Fibroblast of lung (primary cell): ENCODE measurements at regions not wholly inside any gene's neighbourhood (a gene's known extent, or its start where the extent isn't known, plus 50 kb on each side); places are given as distances from the start of the nearest gene placed in this dataset.
A peak's percentile ranks its signal among the peaks of the same experiment; 100 is the strongest.

ENCODE experiments used
- DNase-seq, 2 donors: peaks; one replicate each; pipeline versions ENCODE4 v3.0.0 to v3.0.0-alpha.2; 2010; ENCODE audit warnings: low read depth in 2 of 2
- H2AFZ ChIP-seq: 2 replicates; pipeline ENCODE4 v1.5.1; 2012; ENCODE audit warnings: low read length, control low read depth, inconsistent platforms
- H3K27ac ChIP-seq: 2 replicates; pipeline ENCODE4 v1.5.1; 2011; ENCODE audit warnings: low read length, control low read depth; ENCODE audit not compliant: insufficient read depth
- H3K27me3 ChIP-seq: 2 replicates; pipeline ENCODE4 v1.5.1; 2011; ENCODE audit warnings: mild to moderate bottlenecking, low read length; ENCODE audit not compliant: control insufficient read depth, insufficient read depth
- H3K36me3 ChIP-seq: 2 replicates; pipeline ENCODE4 v1.5.1; 2011; ENCODE audit warnings: low read length; ENCODE audit not compliant: control insufficient read depth, insufficient read depth
- H3K4me1 ChIP-seq: 2 replicates; pipeline ENCODE4 v1.5.1; 2011; ENCODE audit warnings: low read length; ENCODE audit not compliant: control insufficient read depth, insufficient read depth; ENCODE audit errors: extremely low read depth
- H3K4me2 ChIP-seq: 2 replicates; pipeline ENCODE4 v1.5.1; 2011; ENCODE audit warnings: low read length, control low read depth; ENCODE audit not compliant: insufficient read depth; ENCODE audit errors: extremely low read depth
- H3K4me3 ChIP-seq, 4 experiments: fragments of 200-600 bp in 1 of 4; sonication (generic) in 1 of 4; replicated peaks in 1 of 4; 2 replicates each; pipeline ENCODE4 v1.5.1; 2011 to 2016; ENCODE audit warnings: low read length in 4 of 4, low read depth in 3 of 4, mild to moderate bottlenecking in 3 of 4, control low read depth in 2 of 4, inconsistent platforms in 1 of 4, mixed read lengths in 1 of 4; ENCODE audit not compliant: insufficient read depth in 1 of 4; ENCODE audit errors: control extremely low read depth in 1 of 4
- H3K79me2 ChIP-seq: 2 replicates; pipeline ENCODE4 v1.5.1; 2012; ENCODE audit warnings: mild to moderate bottlenecking, low read length, inconsistent platforms; ENCODE audit not compliant: control insufficient read depth, insufficient read depth
- H3K9ac ChIP-seq: 2 replicates; pipeline ENCODE4 v1.5.1; 2011; ENCODE audit warnings: mild to moderate bottlenecking, low read length, control low read depth; ENCODE audit not compliant: insufficient read depth
- H3K9me3 ChIP-seq: 2 replicates; pipeline ENCODE4 v1.5.1; 2012; ENCODE audit warnings: low read depth, low read length; ENCODE audit not compliant: control insufficient read depth, insufficient read depth
- H4K20me1 ChIP-seq: 2 replicates; pipeline ENCODE4 v1.5.1; 2011; ENCODE audit warnings: low read length; ENCODE audit not compliant: control insufficient read depth, insufficient read depth; ENCODE audit errors: extremely low read depth
- CTCF ChIP-seq, 2 donors: IDR thresholded peaks in 1 of 2; conservative IDR thresholded peaks in 1 of 2; 1 replicate in 1 of 2; 2 replicates in 1 of 2; pipeline ENCODE4 v1.5.1; 2011 to 2012; ENCODE audit warnings: low read length in 2 of 2, control low read depth in 1 of 2, inconsistent platforms in 1 of 2, low read depth in 1 of 2, mild to moderate bottlenecking in 1 of 2
- EZH2 ChIP-seq: IDR thresholded peaks from 2 replicates; pipeline ENCODE4 v1.5.1; 2012; ENCODE audit warnings: low read length, control low read depth, mild to moderate bottlenecking; ENCODE audit errors: missing control alignments

GRCh38 chr4:181509073-181509472 lies 734.1 kb upstream of the TENM3 start:
- no peak overlapping the region for H2AFZ ChIP-seq
- no peaks in the 10 kb centered on the region for H3K9me3 ChIP-seq
- no peaks in the 10 kb centered on the region for H3K27me3 ChIP-seq
- no peak overlapping the region for H3K27ac ChIP-seq
- no peaks in the 10 kb centered on the region for H3K4me1 ChIP-seq
- H3K4me2 ChIP-seq, result no peak overlapping the region
- H4K20me1 ChIP-seq, result no peaks in the 10 kb centered on the region
- no peak overlapping the region for H3K9ac ChIP-seq
- no peak overlapping the region for H3K4me3 ChIP-seq
- no peaks in the 10 kb centered on the region for H3K36me3 ChIP-seq
- no peaks in the 10 kb centered on the region for H3K79me2 ChIP-seq
- no peak for TF ChIP-seq CTCF (conservative IDR thresholded peaks at IDR 0.05 in 1 of 2, IDR thresholded peaks at IDR 0.05 in 1 of 2; ENCODE audit: low read depth in 1 of 2, low read length in 2 of 2)
- TF ChIP-seq EZH2, result no peak
- no peak for DNase-seq

- Histone ChIP-seq H3K27me3 (no peaks in the 10 kb centered on the region), H4K20me1 (no peaks in the 10 kb centered on the region), H3K36me3 (no peaks in the 10 kb centered on the region), H3K4me3 (no peak overlapping the region), H3K9me3 (no peaks in the 10 kb centered on the region), H3K4me1 (no peaks in the 10 kb centered on the region), H3K4me2 (no peak overlapping the region), H3K9ac (no peak overlapping the region), H3K27ac (no peak overlapping the region), H3K79me2 (no peaks in the 10 kb centered on the region), H2AFZ (no peak overlapping the region)
- DNase-seq, result peak; percentile 15 to 47
- TF ChIP-seq EZH2 (no peak), CTCF (conservative IDR thresholded peaks at IDR 0.05 in 1 of 2, IDR thresholded peaks at IDR 0.05 in 1 of 2; ENCODE audit: low read depth in 1 of 2, low read length in 2 of 2) (no peak)
Measured at GRCh38 chr4:181517491-181517890, 725.7 kb upstream of the TENM3 start.

- no peaks in the 10 kb centered on the region for H3K27me3 ChIP-seq
- H3K4me1 ChIP-seq, result no peaks in the 10 kb centered on the region
- H3K9me3 ChIP-seq, result no peaks in the 10 kb centered on the region
- H3K9ac ChIP-seq, result no peak overlapping the region
- DNase-seq, result no peak
- no peaks in the 10 kb centered on the region for H4K20me1 ChIP-seq
- H3K79me2 ChIP-seq, result no peaks in the 10 kb centered on the region
- H3K4me3 ChIP-seq, result no peak overlapping the region
- H3K27ac ChIP-seq, result no peak overlapping the region
- H3K4me2 ChIP-seq, result no peak overlapping the region
- no peak overlapping the region for H2AFZ ChIP-seq
- no peaks in the 10 kb centered on the region for H3K36me3 ChIP-seq
- no peak for TF ChIP-seq EZH2
- no peak for TF ChIP-seq CTCF (conservative IDR thresholded peaks at IDR 0.05 in 1 of 2, IDR thresholded peaks at IDR 0.05 in 1 of 2; ENCODE audit: low read depth in 1 of 2, low read length in 2 of 2)
Measured at GRCh38 chr4:181520790-181521189, 722.4 kb upstream of the TENM3 start.
